MCF 10A (cell line): ENCODE measurements at regions not wholly inside any gene's neighbourhood (a gene's known extent, or its start where the extent isn't known, plus 50 kb on each side); places are given as distances from the start of the nearest gene placed in this dataset.

ENCODE experiments used
- BruUV-seq: library from RNA; stranded (reverse); fragments of 400-500 nt; replicated peaks from 2 replicates; lab custom pipeline; 2021; lab: Mats Ljungman, UMichigan
- CTCF ChIA-PET: fragments of 300-600 bp; sonication (Branson Sonifier 250); formaldehyde crosslinking; extraction: SDS; loops from one replicate; lab custom pipeline; 2021; ENCODE audit warnings: antibody characterized with exemption, inconsistent platforms; lab: Yijun Ruan, JAX
- POLR2A ChIA-PET: fragments of 300-600, 350-650 bp; sonication (Branson Sonifier 250); formaldehyde crosslinking; extraction: SDS; loops from one replicate; lab custom pipeline; 2020; ENCODE audit warnings: antibody characterized with exemption, inconsistent platforms; lab: Yijun Ruan, JAX
- DNase-seq: peaks from one replicate; pipeline ENCODE4 v3.0.0-alpha.2; 2018; ENCODE audit not compliant: unreplicated experiment
- H3K27ac Mint-ChIP-seq: one replicate; pipeline ENCODE4 v1.8.0; 2022; ENCODE audit warnings: mild to moderate bottlenecking, low read depth, mixed read lengths; ENCODE audit not compliant: unreplicated experiment
- H3K27me3 Mint-ChIP-seq: one replicate; pipeline ENCODE4 v1.8.0; 2022; ENCODE audit warnings: mixed read lengths; ENCODE audit not compliant: insufficient read depth, unreplicated experiment
- H3K36me3 Mint-ChIP-seq: one replicate; pipeline ENCODE4 v1.8.0; 2022; ENCODE audit warnings: mild to moderate bottlenecking, moderate library complexity, mixed read lengths; ENCODE audit not compliant: insufficient read depth, unreplicated experiment
- H3K4me1 Mint-ChIP-seq: one replicate; pipeline ENCODE4 v1.8.0; 2022; ENCODE audit warnings: mixed read lengths; ENCODE audit not compliant: insufficient read depth, unreplicated experiment
- H3K4me3 Mint-ChIP-seq: one replicate; pipeline ENCODE4 v1.8.0; 2022; ENCODE audit warnings: mild to moderate bottlenecking, moderate library complexity, mixed read lengths; ENCODE audit not compliant: unreplicated experiment
- H3K9me3 Mint-ChIP-seq: one replicate; pipeline ENCODE4 v1.8.0; 2022; ENCODE audit warnings: mixed read lengths; ENCODE audit not compliant: unreplicated experiment
- CTCF ChIP-seq: fragments of 200-600 bp; IDR thresholded peaks from one replicate; pipeline ENCODE4 v1.8.0; 2022; ENCODE audit warnings: antibody characterized with exemption, mild to moderate bottlenecking; ENCODE audit not compliant: unreplicated experiment
- intact Hi-C: fragments of 100-400 bp; cut with micrococcal nuclease; formaldehyde crosslinking; loops from 2 replicates; pipeline ENCODE4 v1.14.1; 2022

GRCh38 chr3:152071924-152072323 lies 196.8 kb upstream of the MBNL1 start:
- no peaks in the 10 kb centered on the region for H3K4me1 Mint-ChIP-seq
- no peak overlapping the region for H3K4me3 Mint-ChIP-seq
- no peaks in the 10 kb centered on the region for H3K27me3 Mint-ChIP-seq
- H3K36me3 Mint-ChIP-seq = no peaks in the 10 kb centered on the region
- intact Hi-C loops = loop anchor here (1.0 to 5.0 kb wide), 4 partner anchors 197 to 500 kb away; no protein-coding TSS in a partner anchor
- peak; percentile 40 for TF ChIP-seq CTCF
- peak; percentile 69 for DNase-seq
- BruUV-seq = no TSS peak
- CTCF ChIA-PET = interaction anchor here (0.6 to 4.6 kb wide), 24 partner anchors 11 to 979 kb away, joined by 3 to 42 read pairs (median 3); no protein-coding TSS in a partner anchor
- no peak overlapping the region for H3K27ac Mint-ChIP-seq
- no peaks in the 10 kb centered on the region for H3K9me3 Mint-ChIP-seq
- POLR2A ChIA-PET = interaction anchor here (0.6 to 1.6 kb wide), 4 partner anchors 25 to 372 kb away, joined by 3 to 5 read pairs (median 3); partner anchors contain the start of gene MBNL1

GRCh38 chr3:152073267-152073666 lies 195.5 kb upstream of the MBNL1 start:
- no TSS peak for BruUV-seq
- no peaks in the 10 kb centered on the region for H3K4me1 Mint-ChIP-seq
- peak; percentile 6 for DNase-seq

GRCh38 chr3:152076148-152076547 lies 192.6 kb upstream of the MBNL1 start:
- intact Hi-C loops = loop anchor here (1.0 kb wide), 1 partner anchor 368 kb away; no protein-coding TSS in a partner anchor
- H3K27ac Mint-ChIP-seq = no peak overlapping the region

More at GRCh38 chr3:152073267-152073666, 195.5 kb upstream of the MBNL1 start:
- intact Hi-C loops = loop anchor here (5.0 kb wide), 1 partner anchor 499 kb away; no protein-coding TSS in a partner anchor
- CTCF ChIA-PET = interaction anchor here (0.8 to 4.6 kb wide), 8 partner anchors 22 to 393 kb away, joined by 3 to 42 read pairs (median 4); no protein-coding TSS in a partner anchor
- no peak overlapping the region for H3K27ac Mint-ChIP-seq
- no peak overlapping the region for H3K4me3 Mint-ChIP-seq
- no peaks in the 10 kb centered on the region for H3K27me3 Mint-ChIP-seq
- no peaks in the 10 kb centered on the region for H3K9me3 Mint-ChIP-seq
- TF ChIP-seq CTCF = no peak
- POLR2A ChIA-PET = interaction anchor here (0.6 to 0.8 kb wide), 3 partner anchors 11 to 266 kb away, joined by 3 to 5 read pairs (median 3); no protein-coding TSS in a partner anchor
- H3K36me3 Mint-ChIP-seq = no peaks in the 10 kb centered on the region

More at GRCh38 chr3:152076148-152076547, 192.6 kb upstream of the MBNL1 start:
- peak; percentile 15 for TF ChIP-seq CTCF
- BruUV-seq = no TSS peak
- H3K36me3 Mint-ChIP-seq = no peaks in the 10 kb centered on the region
- ChIA-PET POLR2A (interaction anchor here (0.6 to 3.1 kb wide), 5 partner anchors 183 to 332 kb away, joined by 3 to 20 read pairs (median 4); partner anchors contain the start of gene MBNL1), CTCF (interaction anchor here (0.8 to 3.0 kb wide), 5 partner anchors 18 to 367 kb away, joined by 3 to 12 read pairs (median 3); no protein-coding TSS in a partner anchor)
- no peaks in the 10 kb centered on the region for H3K4me1 Mint-ChIP-seq
- no peak overlapping the region for H3K4me3 Mint-ChIP-seq
- H3K9me3 Mint-ChIP-seq = peaks cover 7% of the 10 kb centered on the region
- H3K27me3 Mint-ChIP-seq = no peaks in the 10 kb centered on the region
- peak; percentile 21 for DNase-seq
